ENCODE measurements at regions not wholly inside any gene's neighbourhood (a gene's known extent, or its start where the extent isn't known, plus 50 kb on each side); places are given as distances from the start of the nearest gene placed in this dataset.
"Not testable (repeated sequence)": the region's sequence is repeated elsewhere in the genome, so short reads cannot be mapped to it uniquely, and the experiment has no call there.

GRCh38 chr1:30659702-30660101 lies 63.7 kb downstream of the MATN1 start (continued):
- TF ChIP-seq REST (IDR thresholded peaks at IDR 0.05) (no peak), HNF4A (conservative IDR thresholded peaks at IDR 0.05) (no peak), GABPA (IDR thresholded peaks at IDR 0.05 in 1 of 2, conservative IDR thresholded peaks at IDR 0.05 in 1 of 2) (no peak), RXRA (IDR thresholded peaks at IDR 0.05) (no peak), JUND (IDR thresholded peaks at IDR 0.05) (no peak), HNF4G (IDR thresholded peaks at IDR 0.05) (no peak), ATF3 (IDR thresholded peaks at IDR 0.05) (no peak)

GRCh38 chr1:30658375-30658774 lies 65.0 kb downstream of the MATN1 start:
- H3K27me3 ChIP-seq (ENCODE audit: control insufficient read depth in 4 of 4, insufficient read depth in 4 of 4, low read length in 3 of 4); H3K27ac ChIP-seq (ENCODE audit: low read depth in 1 of 2, low read length in 2 of 2); H3K36me3 ChIP-seq (ENCODE audit: control insufficient read depth in 4 of 4, insufficient read depth in 3 of 4, low read depth in 1 of 4, low read length in 3 of 4); DNase-seq (ENCODE audit: low spot score); H3K4me3 ChIP-seq (ENCODE audit: low read depth in 1 of 3, low read length in 3 of 3); H3K9ac ChIP-seq (ENCODE audit: low read depth in 1 of 2, low read length in 2 of 2); H3K9me3 ChIP-seq (ENCODE audit: control insufficient read depth in 4 of 4, low read length in 3 of 4): not testable (repeated sequence)
- peaks cover 2 to 13% (median 10%) of the 10 kb centered on the region in 4 donors for H3K4me1 ChIP-seq (ENCODE audit: control insufficient read depth in 4 of 4, insufficient read depth in 4 of 4, low read length in 3 of 4)
- whole genome bisulfite sequencing = 91% methylated on average over 4 of the region's 4 CpGs

- H3K9me3 ChIP-seq (ENCODE audit: control insufficient read depth in 4 of 4, low read length in 3 of 4) = no peaks in the 10 kb centered on the region
- no peak for TF ChIP-seq YY1 (IDR thresholded peaks at IDR 0.05)
- TF ChIP-seq RAD21 (IDR thresholded peaks at IDR 0.05) = no peak
- TF ChIP-seq EGR1 (IDR thresholded peaks at IDR 0.05; ENCODE audit: low read depth in 2 of 2) = no peak
- no peak for TF ChIP-seq REST (IDR thresholded peaks at IDR 0.05)
- TF ChIP-seq HNF4G (IDR thresholded peaks at IDR 0.05) = no peak
- no peak for DNase-seq (ENCODE audit: low spot score)
- no peaks in the 10 kb centered on the region for H3K27me3 ChIP-seq (ENCODE audit: control insufficient read depth in 4 of 4, insufficient read depth in 4 of 4, low read length in 3 of 4)
- 86% methylated on average over 8 of the region's 8 CpGs for WGBS
- no peaks in the 10 kb centered on the region for H3K36me3 ChIP-seq (ENCODE audit: control insufficient read depth in 4 of 4, insufficient read depth in 3 of 4, low read depth in 1 of 4, low read length in 3 of 4)
- peaks cover 0 to 9% (median 6%) of the 10 kb centered on the region in 4 donors for H3K4me1 ChIP-seq (ENCODE audit: control insufficient read depth in 4 of 4, insufficient read depth in 4 of 4, low read length in 3 of 4)
- H3K9ac ChIP-seq (ENCODE audit: low read depth in 1 of 2, low read length in 2 of 2) = no peak overlapping the region
- H3K4me3 ChIP-seq (ENCODE audit: low read depth in 1 of 3, low read length in 3 of 3) = no peak overlapping the region
- H3K27ac ChIP-seq (ENCODE audit: low read depth in 1 of 2, low read length in 2 of 2) = no peak overlapping the region
Observed at GRCh38 chr1:30658014-30658336, 65.4 kb downstream of the MATN1 start.
